OCI-M2 (cell line): ENCODE measurements at regions not wholly inside any gene's neighbourhood (a gene's known extent, or its start where the extent isn't known, plus 50 kb on each side); places are given as distances from the start of the nearest gene placed in this dataset.

Source experiments
- DNase-seq: peaks from one replicate; lab custom pipeline; 2025; ENCODE audit not compliant: unreplicated experiment; lab: John Stamatoyannopoulos, UW

DNA sequence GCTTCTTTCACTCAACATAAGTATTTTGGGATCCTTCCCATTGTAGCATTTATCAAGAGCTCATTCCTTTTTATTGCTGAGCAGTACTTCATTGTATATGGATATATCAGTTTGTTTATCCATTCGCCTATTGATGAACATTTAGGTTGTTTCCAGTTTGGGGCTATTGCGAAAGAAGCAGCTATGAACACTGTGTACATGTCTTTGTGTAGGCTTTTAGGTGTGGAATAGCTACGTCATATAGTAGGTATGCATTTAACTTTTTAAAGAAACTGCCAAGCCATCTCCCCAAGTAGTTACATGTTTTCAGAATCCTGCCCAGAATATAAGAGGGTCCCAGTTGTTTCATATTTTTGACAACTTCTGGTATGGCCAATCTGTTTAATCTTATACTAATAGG lies 468.1 kb downstream of the IPMK start:
- no peak for DNase-seq

DNA sequence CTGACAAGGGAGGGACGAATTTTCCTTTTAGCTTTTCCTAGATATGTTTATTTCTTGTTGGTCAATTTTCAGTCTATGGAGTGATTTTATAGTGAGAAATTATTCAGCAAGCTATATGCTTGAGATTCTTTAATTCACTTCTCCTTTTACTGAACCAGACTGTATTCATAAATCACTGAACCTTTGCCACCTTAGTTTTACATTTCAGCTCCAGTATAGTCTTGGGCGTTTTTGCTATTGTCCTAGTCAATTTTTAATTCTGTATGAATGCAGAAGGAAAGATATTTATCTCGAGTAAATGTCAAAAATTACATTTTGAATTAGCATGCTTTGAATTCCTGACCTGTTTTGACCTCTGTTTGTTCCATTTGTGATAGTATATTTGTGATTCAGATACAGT lies 468.9 kb downstream of the IPMK start:
- no peak for DNase-seq

DNA sequence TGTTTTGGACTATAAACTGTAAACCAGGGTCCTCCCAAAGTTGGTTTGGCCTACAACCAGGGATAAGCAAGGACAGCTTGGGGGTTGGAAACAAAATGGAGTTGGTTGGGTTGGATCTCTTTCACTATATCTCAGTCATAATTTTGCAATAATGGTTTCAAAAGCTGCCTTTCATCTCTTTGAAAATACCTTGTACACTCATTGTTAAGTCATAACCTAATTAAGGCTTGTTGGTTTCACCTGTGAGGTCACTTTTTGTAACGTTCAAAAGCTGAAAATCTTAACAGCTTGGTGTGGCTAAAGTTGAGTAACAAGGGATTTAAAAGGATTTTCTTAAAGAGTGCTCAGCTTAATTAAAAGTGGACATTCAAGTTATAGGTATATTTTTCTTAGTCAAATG lies 476.1 kb downstream of the IPMK start:
- no peak for DNase-seq

DNA sequence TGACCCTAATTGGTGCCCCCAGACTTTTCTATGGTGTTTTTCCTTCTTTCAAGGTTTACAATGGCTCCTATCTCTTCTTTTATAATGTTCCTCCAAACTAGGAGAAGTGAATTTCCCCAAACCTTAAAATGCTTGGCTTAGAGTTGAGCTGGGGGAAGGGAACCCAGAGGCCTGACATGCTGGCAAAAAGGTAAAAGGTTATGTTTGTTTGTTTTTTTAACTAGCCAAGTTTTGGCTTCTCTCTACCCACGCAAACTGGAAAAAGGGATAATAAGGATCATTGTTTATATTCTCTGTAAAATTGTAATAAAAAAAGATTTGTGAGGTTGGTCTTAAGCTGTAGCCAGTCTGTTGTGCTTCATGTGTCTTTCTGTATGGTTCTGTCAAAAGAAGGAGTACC lies 477.0 kb downstream of the IPMK start:
- no peak for DNase-seq

DNA sequence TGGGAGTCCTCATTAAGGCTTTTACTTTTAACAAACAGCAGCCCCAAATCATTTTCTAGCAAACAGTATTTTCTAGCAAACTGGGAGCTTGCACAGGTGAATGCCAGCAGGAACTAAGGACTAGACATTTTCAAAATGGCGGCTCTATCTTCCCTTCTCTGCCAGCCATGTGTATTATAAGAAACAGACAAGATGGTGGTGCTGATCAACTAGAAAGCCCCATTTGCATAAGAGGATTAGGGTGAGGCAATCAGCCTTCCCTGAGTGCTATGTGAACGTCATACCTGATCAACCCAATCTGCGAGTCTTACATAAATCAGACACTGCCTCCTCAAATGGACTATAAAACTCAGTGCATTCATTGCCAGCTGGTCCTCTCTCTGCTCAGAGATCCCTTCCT lies 479.6 kb downstream of the IPMK start:
- no peak for DNase-seq

DNA sequence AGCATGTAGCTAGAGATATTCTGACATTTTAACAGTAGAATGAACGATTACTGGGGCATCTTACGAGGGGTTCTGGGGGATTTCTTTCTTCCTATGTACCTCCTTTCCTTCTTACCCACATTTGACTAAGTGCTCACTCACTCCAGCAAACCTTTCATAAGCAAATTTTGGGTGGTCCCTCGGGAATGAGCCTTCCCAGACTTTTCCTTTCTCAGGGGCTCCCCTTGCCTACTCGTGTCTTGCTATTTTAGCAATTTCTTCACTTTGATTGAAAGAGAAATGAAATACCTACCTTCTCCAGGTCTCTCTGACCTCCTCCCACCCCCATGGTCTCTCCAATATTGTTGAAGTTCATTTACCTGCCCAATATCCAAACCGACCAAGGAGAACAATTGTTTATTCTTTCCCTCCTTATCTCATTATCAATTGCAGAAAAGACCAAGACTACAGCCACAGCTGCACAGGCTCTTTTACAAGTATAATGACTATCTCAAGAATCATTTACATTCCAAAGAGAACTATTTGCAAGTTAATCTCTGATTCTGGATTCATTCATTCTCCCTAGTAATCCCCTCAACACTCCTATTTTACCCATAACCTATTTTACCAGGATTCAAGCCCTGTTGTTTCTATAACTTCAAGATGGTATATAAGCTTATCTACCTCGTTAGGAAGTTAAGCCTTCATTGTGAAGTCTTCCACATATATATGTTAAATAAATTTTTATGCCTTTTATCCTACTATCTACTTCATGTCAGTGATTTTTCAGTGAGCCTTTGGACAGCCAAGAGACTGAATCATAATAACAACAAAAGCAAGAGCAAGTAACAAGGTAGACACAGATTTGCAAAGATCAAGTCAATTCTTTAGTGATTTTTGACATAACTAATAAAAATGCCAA lies 480.6 kb downstream of the IPMK start:
- DNase-seq: no peak

DNA sequence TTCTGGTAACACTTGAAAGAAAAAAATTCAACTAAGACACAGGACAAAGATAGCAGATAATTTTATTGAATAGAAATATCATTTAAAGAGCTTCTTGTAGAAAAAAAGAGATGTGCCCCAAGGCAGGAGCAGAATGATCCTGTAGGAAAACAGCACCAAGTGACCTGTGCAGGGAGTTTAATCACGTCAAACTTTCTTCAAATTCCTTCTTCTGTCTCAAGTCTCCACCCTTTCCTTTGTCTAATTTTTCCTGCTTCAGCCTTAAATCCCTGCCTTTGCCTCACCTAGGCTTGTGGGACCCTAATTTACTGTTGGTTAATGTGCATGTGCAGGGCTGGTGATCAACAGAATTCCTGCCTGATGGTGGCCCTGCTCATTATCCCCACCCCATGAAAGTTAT lies 481.4 kb downstream of the IPMK start:
- no peak for DNase-seq

DNA sequence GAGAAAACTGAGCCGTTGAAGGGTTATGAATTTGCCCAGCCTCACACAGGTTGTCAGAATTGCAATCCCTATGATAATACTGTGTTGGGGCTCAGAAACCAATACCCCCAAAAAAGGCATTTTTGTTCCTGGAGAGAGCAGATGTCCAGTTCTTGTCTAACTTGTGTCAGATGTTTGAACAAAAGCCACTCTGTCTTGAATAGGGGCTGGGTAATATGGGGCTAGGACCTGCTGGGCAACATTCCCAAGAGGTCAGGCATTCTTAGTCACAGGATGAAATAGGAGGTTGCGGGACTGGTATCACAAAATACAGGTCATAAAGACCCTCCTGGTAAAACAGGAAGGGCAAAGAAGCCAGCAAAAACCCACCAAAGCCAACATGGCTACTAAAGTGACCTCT lies 482.1 kb downstream of the IPMK start:
- DNase-seq: no peak

DNA sequence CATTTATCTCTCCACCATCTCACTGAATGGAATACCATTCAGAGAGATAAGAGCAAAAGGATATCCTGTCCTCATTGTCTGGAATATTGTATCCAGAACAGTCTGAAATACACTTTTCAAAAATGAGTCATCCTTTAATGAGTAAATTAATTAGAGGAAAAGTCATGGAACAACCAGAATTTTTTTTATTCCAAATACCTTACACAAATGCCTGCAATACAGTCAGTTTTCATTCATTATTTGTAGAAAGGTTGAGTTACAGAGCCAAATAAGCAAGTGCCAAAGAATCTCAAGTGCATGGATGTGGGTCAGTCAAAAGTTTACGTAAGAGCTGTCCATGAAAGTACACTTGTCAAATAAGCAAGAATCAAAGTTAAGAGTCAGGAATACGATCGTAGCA lies 482.6 kb downstream of the IPMK start:
- no peak for DNase-seq

DNA sequence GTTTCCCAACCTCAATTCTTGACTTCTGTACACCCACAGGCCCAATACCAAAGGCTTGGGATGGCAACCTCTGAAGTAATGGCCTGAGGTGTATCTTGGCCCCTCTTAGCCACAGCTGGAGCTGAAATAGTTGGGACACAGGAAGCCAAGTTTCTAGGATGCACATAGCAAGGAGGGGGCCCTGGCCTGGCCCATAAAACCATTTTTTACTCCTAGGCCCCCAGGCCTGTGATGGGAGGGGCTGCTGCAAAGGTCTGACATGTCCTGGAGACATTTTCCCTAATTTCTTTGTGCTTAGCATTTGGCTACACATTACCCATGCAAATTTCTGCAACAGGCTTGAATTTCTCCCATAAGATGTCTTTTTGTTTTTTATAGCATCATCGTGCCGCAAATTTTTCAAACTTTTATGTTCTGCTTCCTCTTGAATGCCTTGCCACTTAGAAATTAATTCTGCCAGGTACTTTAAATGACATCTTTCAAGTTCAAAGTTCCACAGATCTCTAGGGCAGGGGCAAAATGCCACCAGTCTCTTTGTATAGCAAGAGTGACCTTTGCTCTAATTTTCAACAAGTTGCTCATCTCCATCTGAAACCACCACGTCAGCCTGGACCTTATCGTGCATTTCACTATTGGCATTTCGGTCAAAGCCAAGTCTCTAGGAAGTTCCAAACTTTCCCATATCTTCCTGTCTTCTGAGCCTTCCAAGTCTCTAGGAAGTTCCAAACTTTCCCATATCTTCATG lies 490.8 kb downstream of the IPMK start:
- DNase-seq: no peak

DNA sequence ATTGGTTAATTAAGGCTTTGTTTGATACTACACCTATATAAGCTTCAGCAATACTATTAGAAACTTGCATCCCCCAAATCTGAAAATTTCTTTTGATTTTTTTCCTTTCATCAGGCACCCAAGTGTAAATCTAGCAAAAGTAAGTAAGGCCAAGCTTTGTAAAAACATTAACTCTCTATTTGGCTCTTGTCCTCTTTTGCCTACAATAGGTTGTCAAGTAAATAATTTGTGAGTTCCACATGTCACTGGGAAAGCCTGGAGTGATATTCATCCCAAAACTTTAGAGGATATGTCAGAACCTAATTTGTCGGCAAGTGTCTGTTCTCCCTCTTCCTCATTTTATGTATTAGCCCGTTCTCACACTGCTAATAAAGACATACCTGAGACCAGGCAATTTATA lies 492.4 kb downstream of the IPMK start:
- DNase-seq: no peak

DNA sequence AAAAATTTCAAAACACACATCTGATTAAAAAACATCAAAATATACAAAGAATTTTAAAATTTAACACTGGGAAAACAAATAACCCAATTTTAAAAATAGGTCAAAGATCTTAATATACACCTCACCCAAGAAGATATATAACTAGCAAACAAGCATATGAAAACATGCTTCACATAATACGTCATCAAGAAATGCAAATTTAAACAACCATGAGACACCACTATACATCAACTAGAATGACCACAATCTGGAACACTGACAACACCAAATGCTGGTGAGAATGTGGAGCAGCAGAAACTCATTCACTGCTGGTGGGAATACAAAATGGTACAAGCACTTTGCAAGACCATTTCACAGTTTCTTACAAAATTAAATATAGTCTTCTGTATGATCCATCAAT lies 498.4 kb downstream of the IPMK start:
- DNase-seq: no peak

DNA sequence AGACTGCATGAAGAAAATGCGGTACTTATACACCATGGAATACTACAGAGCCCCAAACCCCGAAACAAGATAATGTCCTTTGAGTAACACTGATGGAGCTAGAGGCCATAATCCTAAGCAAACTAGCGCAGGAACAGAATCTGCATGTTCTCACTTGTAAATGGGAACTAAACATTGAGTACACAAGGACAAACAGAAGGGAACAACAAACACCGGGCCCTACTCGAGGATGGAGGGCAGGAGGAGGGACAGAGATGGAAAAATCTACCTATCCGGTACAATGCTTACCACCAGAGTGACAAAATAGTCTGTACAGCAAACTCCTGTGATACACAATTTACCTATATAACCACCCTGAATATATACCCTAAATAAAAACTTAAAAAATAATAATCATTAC lies 507.9 kb downstream of the IPMK start:
- no peak for DNase-seq

DNA sequence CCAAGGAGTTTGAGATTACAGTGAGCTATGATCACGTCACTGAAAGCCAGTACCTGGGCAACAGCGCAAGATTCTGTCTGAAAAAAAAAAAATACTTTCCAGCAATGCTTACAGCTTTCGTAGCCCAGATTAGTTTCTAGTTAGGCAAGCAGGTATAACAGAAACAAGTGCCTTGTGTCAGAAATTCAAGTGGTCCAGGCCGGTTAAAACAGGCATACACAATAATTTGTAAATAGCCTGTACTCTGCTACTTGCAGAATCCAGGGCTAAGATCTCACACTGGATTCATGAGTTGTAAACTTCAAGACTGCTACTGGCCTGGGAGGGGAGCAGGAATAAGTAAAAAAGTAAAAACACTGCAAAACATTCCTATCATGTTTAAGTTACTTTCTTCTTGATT lies 512.9 kb downstream of the IPMK start:
- no peak for DNase-seq

DNA sequence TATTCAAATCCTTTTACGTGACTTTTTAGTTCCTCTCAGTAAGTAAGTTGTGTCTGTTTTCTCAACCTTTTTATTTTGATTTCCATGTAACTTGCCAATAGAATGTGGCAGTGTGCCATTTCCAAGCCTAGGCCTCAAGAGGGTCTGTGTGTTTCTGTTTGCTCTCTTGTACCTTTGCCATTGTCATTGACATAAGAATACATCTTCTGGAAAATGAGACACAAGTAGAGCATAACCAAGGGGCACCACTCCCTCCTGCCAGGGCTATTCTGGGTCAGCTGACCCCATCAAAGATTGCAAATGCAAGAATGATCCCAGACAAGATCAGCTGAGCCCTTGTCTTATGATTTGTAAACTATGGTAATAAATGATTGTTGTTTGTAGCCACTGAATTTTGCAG lies 524.0 kb downstream of the IPMK start:
- no peak for DNase-seq

DNA sequence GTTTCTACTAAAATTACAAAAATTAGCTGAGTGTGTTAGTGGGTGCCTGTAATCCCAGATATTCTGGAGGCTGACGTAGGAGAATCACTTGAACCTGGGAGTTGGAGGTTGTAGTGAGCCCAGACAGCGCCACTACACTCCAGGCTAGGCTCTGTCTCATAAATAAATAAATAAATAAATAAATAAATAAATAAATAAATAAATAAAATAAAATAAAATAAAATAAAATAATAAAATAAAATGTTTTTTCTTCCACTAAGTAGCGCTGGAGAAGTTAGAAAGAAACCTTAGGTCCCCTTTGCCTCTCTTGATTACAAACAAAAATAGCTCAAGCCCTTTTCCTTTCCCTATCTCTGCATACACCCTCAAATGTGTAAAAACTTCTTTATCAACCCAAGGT lies 525.9 kb downstream of the IPMK start:
- no peak for DNase-seq

DNA sequence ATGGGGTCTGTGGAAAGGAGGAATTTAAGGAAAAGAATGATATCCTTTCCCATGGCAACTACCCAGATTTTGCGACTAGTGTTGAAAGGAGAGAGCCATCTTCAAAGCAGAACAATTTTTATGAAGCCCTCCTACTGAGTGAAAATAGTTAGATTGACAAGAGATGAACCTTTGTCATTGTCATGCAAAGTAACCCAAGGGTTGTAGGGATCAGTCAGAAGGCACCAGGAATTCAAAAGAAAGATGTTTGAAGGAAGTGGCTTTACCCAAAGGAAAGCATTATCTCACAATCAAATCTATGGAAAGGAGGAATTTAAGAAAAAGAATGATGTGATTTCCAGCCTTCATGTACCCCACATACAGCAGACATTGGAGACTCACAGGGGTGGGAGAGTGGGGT lies 544.4 kb downstream of the IPMK start:
- no peak for DNase-seq

DNA sequence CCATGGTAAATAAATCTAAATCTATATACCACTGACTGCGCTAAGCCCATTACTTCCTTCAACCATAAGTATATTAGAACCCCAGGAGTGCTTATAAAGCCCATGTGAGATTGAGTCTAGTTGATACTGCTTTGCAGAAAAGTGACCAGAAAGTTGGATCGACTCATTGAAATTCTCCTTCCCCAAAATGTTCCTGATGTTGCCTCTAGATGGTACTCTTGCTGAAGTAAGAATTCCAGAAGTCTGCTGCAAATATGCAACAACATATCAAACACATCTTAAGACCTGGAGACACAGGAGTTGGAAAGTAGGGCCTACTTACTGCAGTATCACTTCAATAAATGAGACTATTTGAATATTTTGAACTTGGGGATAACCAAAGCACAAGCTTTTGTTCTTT lies 550.8 kb downstream of the IPMK start:
- DNase-seq: no peak

DNA sequence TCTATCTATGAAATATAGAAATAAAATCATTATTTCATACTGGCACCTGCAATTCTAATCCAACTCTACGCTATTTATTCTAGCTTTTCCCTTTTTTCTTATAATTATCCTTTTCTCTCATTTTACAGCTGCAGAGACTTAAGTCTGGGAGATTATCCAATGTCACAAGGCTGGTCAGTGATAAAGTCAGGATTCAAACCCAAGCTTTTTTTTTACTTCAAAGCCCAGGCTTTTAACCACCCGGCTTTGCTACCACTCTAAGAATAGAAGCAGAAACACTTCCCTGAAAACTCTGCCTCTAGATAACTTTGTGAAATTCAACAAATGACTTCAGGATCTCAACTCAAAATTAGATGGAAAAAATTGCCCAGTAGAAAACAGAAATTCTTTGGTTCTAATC lies 552.5 kb downstream of the IPMK start:
- DNase-seq: no peak

DNA sequence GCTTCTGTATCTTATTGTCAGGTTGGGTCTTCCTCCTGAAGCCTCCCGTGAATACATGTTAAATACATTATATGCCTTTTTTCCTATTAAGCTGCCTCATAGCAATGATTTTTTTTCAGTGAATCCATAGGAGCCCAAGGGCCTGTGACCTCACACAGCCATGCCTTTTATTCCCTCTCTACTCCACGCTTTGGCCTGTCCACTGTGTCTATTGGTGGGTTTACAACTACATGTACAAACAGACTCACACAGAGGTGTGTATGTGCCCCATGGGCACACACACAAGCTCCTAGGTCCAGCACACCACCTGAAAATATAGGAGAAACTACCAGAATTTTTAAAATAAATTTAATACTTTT lies 560.4 kb downstream of the IPMK start:
- no peak for DNase-seq

DNA sequence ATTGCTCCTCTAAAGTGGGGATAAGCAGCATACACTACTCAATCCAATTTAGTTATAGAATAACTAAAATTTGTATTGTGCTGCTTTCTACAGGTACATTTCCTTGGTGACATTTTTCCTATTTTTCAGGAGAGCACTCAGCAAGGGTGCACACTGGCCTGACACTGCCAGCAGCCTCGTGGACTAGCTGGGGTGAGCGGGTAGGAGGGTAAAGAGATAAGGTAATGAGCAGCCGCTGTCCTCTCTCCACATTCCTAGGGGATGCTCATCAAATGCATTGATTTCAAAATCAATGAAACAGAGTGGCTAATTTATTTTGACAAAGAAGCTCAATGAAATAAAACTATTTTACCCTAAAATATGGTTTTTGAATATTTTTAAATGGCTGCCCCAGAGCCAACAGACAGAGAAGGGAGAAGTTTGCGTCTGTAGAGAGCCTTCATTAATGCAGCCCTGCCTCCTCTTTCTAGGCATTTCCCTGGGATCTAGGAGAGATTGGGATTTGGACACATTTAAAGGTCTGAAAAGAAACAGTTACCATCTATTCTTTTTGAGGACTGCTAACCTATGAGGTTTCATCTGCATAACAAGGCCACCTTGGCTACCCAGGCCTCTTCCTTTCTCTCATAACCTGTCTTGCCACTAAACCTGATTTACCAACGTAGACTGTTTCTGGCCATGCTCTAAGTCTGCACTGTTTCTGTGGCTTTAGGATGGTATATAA lies 561.0 kb downstream of the IPMK start:
- no peak for DNase-seq

DNA sequence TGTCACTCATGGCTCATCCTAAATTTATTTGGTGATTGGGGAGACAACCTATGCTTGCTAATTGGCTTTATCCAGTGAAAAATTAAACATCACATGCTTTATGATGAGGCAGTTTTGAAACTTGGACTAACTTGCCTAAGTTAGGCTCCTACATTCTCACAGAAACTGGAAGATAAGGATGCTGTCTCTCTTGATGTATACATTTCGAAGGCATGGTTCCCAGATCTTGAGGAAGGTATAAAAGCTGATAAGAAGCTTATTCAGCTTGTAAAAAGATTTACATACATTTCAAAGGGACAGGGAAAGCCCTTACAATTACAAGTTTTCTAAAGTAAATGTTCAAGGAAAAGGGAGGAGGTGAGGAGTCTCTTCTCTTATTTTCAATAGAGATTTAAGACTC lies 561.7 kb downstream of the IPMK start:
- no peak for DNase-seq
